HepG2 (cell line): ENCODE measurements at regions not wholly inside any gene's neighbourhood (a gene's known extent, or its start where the extent isn't known, plus 50 kb on each side); places are given as distances from the start of the nearest gene placed in this dataset.

Source experiments
- ATAC-seq: fragments of 200-7000 bp; cut with Tn5 transposase; 3 replicates; pipeline ENCODE4 v1.9.1; 2020; ENCODE audit warnings: mild to moderate bottlenecking, moderate library complexity
- BruUV-seq: library from RNA; stranded (reverse); fragments of 400-500 nt; replicated peaks from 2 replicates; lab custom pipeline; 2021; lab: Mats Ljungman, UMichigan
- CTCF ChIA-PET: fragments of 300-600 bp; formaldehyde crosslinking; extraction: SDS; loops from one replicate; lab custom pipeline; 2021; ENCODE audit warnings: low total read pairs, inconsistent platforms, low intra/inter-chr PET ratio; lab: Yijun Ruan, JAX
- POLR2A ChIA-PET: fragments of 350-600 bp; sonication (Branson Sonifier 250); formaldehyde crosslinking; loops from one replicate; lab custom pipeline; 2020; ENCODE audit warnings: antibody characterized with exemption, inconsistent platforms; lab: Yijun Ruan, JAX
- DNase-seq: peaks from one replicate; pipeline ENCODE4 v3.0.0-alpha.2; 2015; ENCODE audit warnings: low spot score
- FAIRE-seq: peaks from 3 replicates; lab custom pipeline; 2011; peaks lifted over from hg19 to GRCh38; lab: Jason Lieb, UNC
- H2AFZ ChIP-seq: one replicate; pipeline ENCODE4 v1.6.1; 2011; ENCODE audit warnings: low read length, inconsistent platforms
- H3K27ac ChIP-seq: fragments of 300-600 bp; 3 replicates; pipeline ENCODE4 v1.8.0; 2011; ENCODE audit warnings: mixed run types, mild to moderate bottlenecking, mixed read lengths, low read length, inconsistent platforms; ENCODE audit not compliant: insufficient read depth; ENCODE audit errors: extremely low read length
- H3K27me3 ChIP-seq, 2 experiments: fragments of 200-600 bp in 1 of 2; 2 replicates in 1 of 2; 3 replicates in 1 of 2; pipeline versions ENCODE4 v1.6.0 to v1.8.0; 2011; ENCODE audit warnings: low read length in 2 of 2, mild to moderate bottlenecking in 2 of 2, moderate library complexity in 2 of 2, inconsistent platforms in 1 of 2; ENCODE audit not compliant: insufficient read depth in 2 of 2, control insufficient read depth in 1 of 2
- H3K36me3 ChIP-seq, 2 experiments: fragments of 200-600 bp in 1 of 2; replicated peaks in 1 of 2; 2 replicates in 1 of 2; 3 replicates in 1 of 2; pipeline versions ENCODE4 v1.5.1 to v1.8.0; 2011; ENCODE audit warnings: low read length in 2 of 2, inconsistent platforms in 1 of 2; ENCODE audit not compliant: insufficient read depth in 2 of 2, control insufficient read depth in 1 of 2
- H3K4me1 ChIP-seq: 2 replicates; pipeline ENCODE4 v1.5.1; 2012; ENCODE audit warnings: low read length, inconsistent platforms; ENCODE audit not compliant: insufficient read depth
- H3K4me2 ChIP-seq: 2 replicates; pipeline ENCODE4 v1.6.0; 2011; ENCODE audit warnings: low read depth, low read length, inconsistent platforms
- H3K4me3 ChIP-seq, 3 experiments: fragments of 200-600 bp in 1 of 3; sonication (generic), shearing (Covaris generic) in 1 of 3; replicated peaks in 1 of 3; 2 replicates each; pipeline ENCODE4 v1.5.1; 2011 to 2016; ENCODE audit warnings: low read length in 3 of 3, inconsistent platforms in 2 of 3, low read depth in 2 of 3, mild to moderate bottlenecking in 2 of 3, control low read depth in 1 of 3, mixed read lengths in 1 of 3; ENCODE audit not compliant: insufficient read depth in 1 of 3
- H3K79me2 ChIP-seq: one replicate; pipeline ENCODE4 v1.6.1; 2011; ENCODE audit warnings: low read length, inconsistent platforms; ENCODE audit not compliant: insufficient read depth
- H3K9ac ChIP-seq: 2 replicates; pipeline ENCODE4 v1.6.0; 2011; ENCODE audit warnings: mild to moderate bottlenecking, low read depth, low read length, inconsistent platforms; ENCODE audit not compliant: insufficient read depth
- H3K9me3 ChIP-seq: 2 replicates; pipeline ENCODE4 v1.5.1; 2012; ENCODE audit warnings: mild to moderate bottlenecking, low read length
- H4K20me1 ChIP-seq: 2 replicates; pipeline ENCODE4 v1.6.0; 2011; ENCODE audit warnings: inconsistent platforms, mild to moderate bottlenecking, low read length, moderate library complexity; ENCODE audit not compliant: insufficient read depth
- AHR ChIP-seq: IDR thresholded peaks from 2 replicates; pipeline ENCODE4 v1.6.1; 2018; ENCODE audit warnings: missing genetic modification reagents, missing compliant biosample characterization
- AKAP8 ChIP-seq: sonication (generic); formaldehyde crosslinking; IDR thresholded peaks from 2 replicates; pipeline ENCODE4 v1.5.1; 2020; ENCODE audit warnings: mild to moderate bottlenecking, missing genetic modification reagents
- FLYWCH1 ChIP-seq: sonication (generic); formaldehyde crosslinking; IDR thresholded peaks from 2 replicates; pipeline ENCODE4 v1.8.1; 2023; ENCODE audit warnings: mild to moderate bottlenecking, missing genetic modification reagents
- HOXD1 ChIP-seq: sonication (generic); formaldehyde crosslinking; IDR thresholded peaks from 2 replicates; pipeline ENCODE4 v1.5.0; 2020; ENCODE audit warnings: missing genetic modification reagents
- KIAA2018 ChIP-seq: sonication (generic); formaldehyde crosslinking; IDR thresholded peaks from 2 replicates; pipeline ENCODE4 v1.5.0; 2020; ENCODE audit warnings: mild to moderate bottlenecking, missing genetic modification reagents, borderline replicate concordance
- MZF1 ChIP-seq: sonication (generic); formaldehyde crosslinking; IDR thresholded peaks from 2 replicates; pipeline ENCODE4 v1.8.1; 2023; ENCODE audit warnings: mild to moderate bottlenecking, missing genetic modification reagents, borderline replicate concordance
- RBM39 ChIP-seq: fragments of 200-400 bp; formaldehyde crosslinking; IDR thresholded peaks from one replicate; pipeline ENCODE4 v1.6.1; 2018; ENCODE audit warnings: antibody characterized with exemption, mild to moderate bottlenecking, low read depth, low read length; ENCODE audit not compliant: poor library complexity, severe bottlenecking
- ZFP36 ChIP-seq: fragments of 150-350 bp; IDR thresholded peaks from 2 replicates; pipeline ENCODE4 v1.6.1; 2018; ENCODE audit warnings: borderline replicate concordance, low read length, low read depth; ENCODE audit not compliant: partially characterized antibody
- ZKSCAN1 ChIP-seq: fragments of 150-350 bp; IDR thresholded peaks from 2 replicates; pipeline ENCODE4 v1.6.1; 2014; ENCODE audit warnings: low read length
- ZNF10 ChIP-seq: sonication (generic); formaldehyde crosslinking; IDR thresholded peaks from 2 replicates; pipeline ENCODE4 v1.4.0; 2020; ENCODE audit warnings: mild to moderate bottlenecking, low read depth, missing genetic modification reagents, borderline replicate concordance
- WGBS: methylation state at CpG from one replicate; pipeline ENCODE4 v1.1.6; 2017; ENCODE audit warnings: low lambda C conversion rate; 5-methylcytosine and 5-hydroxymethylcytosine counted together
- in situ Hi-C: cut with HindIII; loops from 2 replicates; pipeline ENCODE4 v1.10.0; 2017; ENCODE audit warnings: low pct_unique_long_range_greater_than_20kb; ENCODE audit not compliant: extremely low pct_ligation_motif_present
- intact Hi-C: fragments of 100-400 bp; cut with micrococcal nuclease; formaldehyde crosslinking; loops from one replicate; pipeline ENCODE4 v1.10.0; 2022; ENCODE audit not compliant: unreplicated experiment
- TF ChIP-seq, protein P1 (sequence below): sonication (generic); formaldehyde crosslinking; IDR thresholded peaks from 2 replicates; pipeline ENCODE4 v1.4.0; 2020; ENCODE audit warnings: missing genetic modification reagents, borderline replicate concordance

DNA sequence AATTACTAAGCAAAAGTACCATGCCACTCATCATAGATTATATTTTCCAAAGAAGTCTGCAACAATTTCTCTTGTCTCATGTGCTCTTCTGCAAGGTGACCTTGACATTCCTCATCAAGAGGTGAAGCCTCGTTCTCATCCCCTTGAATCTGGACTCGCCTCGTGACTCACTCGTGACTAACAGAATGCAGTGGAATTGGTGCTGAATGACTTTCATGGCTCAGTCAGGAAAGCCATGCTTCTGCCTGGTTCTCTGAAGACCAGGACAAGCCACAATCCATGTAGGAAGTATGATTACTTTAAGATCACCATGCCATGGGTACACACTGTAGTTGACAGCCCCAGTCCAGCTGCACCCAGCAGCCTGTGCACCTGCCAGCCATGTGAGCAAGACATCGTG is 335.8 kb downstream of the GADD45G start:
- H3K9ac ChIP-seq: no peak overlapping the region
- H3K27me3 ChIP-seq: peaks cover 0 to 25% of the 10 kb centered on the region in 2 experiments; a peak in 3 of 5 replicates
- no peak overlapping the region for H3K4me2 ChIP-seq
- 41% methylated on average over 5 of the region's 5 CpGs for WGBS
- H3K79me2 ChIP-seq: no peaks in the 10 kb centered on the region
- ChIA-PET POLR2A (no interaction called here), CTCF (no interaction called here)
- no TSS peak for BruUV-seq
- H3K27ac ChIP-seq: no peak overlapping the region
- FAIRE-seq (no peak), ATAC-seq (no peak), DNase-seq (no peak)
- no peaks in the 10 kb centered on the region for H3K4me1 ChIP-seq
- in situ Hi-C loops: no loop called here
- intact Hi-C loops: no loop called here
- H3K9me3 ChIP-seq: no peaks in the 10 kb centered on the region
- no peaks in the 10 kb centered on the region for H4K20me1 ChIP-seq
- no peak overlapping the region for H3K4me3 ChIP-seq
- no peaks in the 10 kb centered on the region for H3K36me3 ChIP-seq
- no peak overlapping the region for H2AFZ ChIP-seq
- TF ChIP-seq FLYWCH1 (CRISPR knock-in tag): no peak
- TF ChIP-seq HOXD1: no peak
- TF ChIP-seq, protein P1, sequence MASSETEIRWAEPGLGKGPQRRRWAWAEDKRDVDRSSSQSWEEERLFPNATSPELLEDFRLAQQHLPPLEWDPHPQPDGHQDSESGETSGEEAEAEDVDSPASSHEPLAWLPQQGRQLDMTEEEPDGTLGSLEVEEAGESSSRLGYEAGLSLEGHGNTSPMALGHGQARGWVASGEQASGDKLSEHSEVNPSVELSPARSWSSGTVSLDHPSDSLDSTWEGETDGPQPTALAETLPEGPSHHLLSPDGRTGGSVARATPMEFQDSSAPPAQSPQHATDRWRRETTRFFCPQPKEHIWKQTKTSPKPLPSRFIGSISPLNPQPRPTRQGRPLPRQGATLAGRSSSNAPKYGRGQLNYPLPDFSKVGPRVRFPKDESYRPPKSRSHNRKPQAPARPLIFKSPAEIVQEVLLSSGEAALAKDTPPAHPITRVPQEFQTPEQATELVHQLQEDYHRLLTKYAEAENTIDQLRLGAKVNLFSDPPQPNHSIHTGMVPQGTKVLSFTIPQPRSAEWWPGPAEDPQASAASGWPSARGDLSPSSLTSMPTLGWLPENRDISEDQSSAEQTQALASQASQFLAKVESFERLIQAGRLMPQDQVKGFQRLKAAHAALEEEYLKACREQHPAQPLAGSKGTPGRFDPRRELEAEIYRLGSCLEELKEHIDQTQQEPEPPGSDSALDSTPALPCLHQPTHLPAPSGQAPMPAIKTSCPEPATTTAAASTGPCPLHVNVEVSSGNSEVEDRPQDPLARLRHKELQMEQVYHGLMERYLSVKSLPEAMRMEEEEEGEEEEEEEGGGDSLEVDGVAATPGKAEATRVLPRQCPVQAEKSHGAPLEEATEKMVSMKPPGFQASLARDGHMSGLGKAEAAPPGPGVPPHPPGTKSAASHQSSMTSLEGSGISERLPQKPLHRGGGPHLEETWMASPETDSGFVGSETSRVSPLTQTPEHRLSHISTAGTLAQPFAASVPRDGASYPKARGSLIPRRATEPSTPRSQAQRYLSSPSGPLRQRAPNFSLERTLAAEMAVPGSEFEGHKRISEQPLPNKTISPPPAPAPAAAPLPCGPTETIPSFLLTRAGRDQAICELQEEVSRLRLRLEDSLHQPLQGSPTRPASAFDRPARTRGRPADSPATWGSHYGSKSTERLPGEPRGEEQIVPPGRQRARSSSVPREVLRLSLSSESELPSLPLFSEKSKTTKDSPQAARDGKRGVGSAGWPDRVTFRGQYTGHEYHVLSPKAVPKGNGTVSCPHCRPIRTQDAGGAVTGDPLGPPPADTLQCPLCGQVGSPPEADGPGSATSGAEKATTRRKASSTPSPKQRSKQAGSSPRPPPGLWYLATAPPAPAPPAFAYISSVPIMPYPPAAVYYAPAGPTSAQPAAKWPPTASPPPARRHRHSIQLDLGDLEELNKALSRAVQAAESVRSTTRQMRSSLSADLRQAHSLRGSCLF: no peak
- no peak for TF ChIP-seq RBM39
- no peak for TF ChIP-seq ZFP36
- TF ChIP-seq MZF1 (CRISPR knock-in tag): no peak
- TF ChIP-seq AHR (CRISPR knock-in tag): no peak
- no peak for TF ChIP-seq KIAA2018 (CRISPR knock-in tag)
- no peak for TF ChIP-seq ZKSCAN1
- TF ChIP-seq ZNF10 (CRISPR knock-in tag): no peak
- no peak for TF ChIP-seq AKAP8 (CRISPR knock-in tag)
